CD4-positive, alpha-beta memory T cell (primary cell): ENCODE measurements at regions not wholly inside any gene's neighbourhood (a gene's known extent, or its start where the extent isn't known, plus 50 kb on each side); places are given as distances from the start of the nearest gene placed in this dataset.

Source experiments
- CTCF ChIA-PET: fragments of 350-600 bp; sonication (Branson Sonifier 250); formaldehyde crosslinking; loops from one replicate; lab custom pipeline; 2021; ENCODE audit warnings: inconsistent platforms; ENCODE audit not compliant: partially characterized antibody; lab: Charles Lee
- POLR2A ChIA-PET: fragments of 350-600 bp; sonication (Branson Sonifier 250); formaldehyde crosslinking; loops from one replicate; lab custom pipeline; 2021; ENCODE audit not compliant: partially characterized antibody; lab: Charles Lee
- DNase-seq, 5 donors: peaks; one replicate each; pipeline versions ENCODE4 v3.0.0 to v3.0.0-alpha.2; 2020 to 2022; ENCODE audit warnings: mixed read lengths in 1 of 5
- H3K27ac ChIP-seq: one replicate; pipeline ENCODE4 v1.7.0; 2013; ENCODE audit warnings: low read depth, low read length
- H3K27me3 ChIP-seq: 2 replicates; pipeline ENCODE4 v1.7.0; 2013; ENCODE audit warnings: mild to moderate bottlenecking, low read length, moderate library complexity; ENCODE audit not compliant: insufficient read depth
- H3K36me3 ChIP-seq: 2 replicates; pipeline ENCODE4 v1.7.0; 2013; ENCODE audit warnings: mild to moderate bottlenecking, low read length, moderate library complexity; ENCODE audit not compliant: insufficient read depth
- H3K4me1 ChIP-seq: 2 replicates; pipeline ENCODE4 v1.7.0; 2013; ENCODE audit warnings: mild to moderate bottlenecking, low read length, moderate library complexity; ENCODE audit not compliant: insufficient read depth
- H3K4me3 ChIP-seq, 2 donors: one replicate each; pipeline ENCODE4 v1.7.0; 2013; ENCODE audit warnings: low read length in 2 of 2, mild to moderate bottlenecking in 1 of 2
- H3K9me3 ChIP-seq, 2 donors: one replicate each; pipeline ENCODE4 v1.7.0; 2013; ENCODE audit warnings: low read length in 2 of 2, control low read depth in 1 of 2; ENCODE audit not compliant: control insufficient read depth in 1 of 2
- H3K27ac Mint-ChIP-seq, 7 donors: one replicate each; pipeline ENCODE4 v1.8.0; 2020 to 2021; ENCODE audit warnings: mixed read lengths in 7 of 7, mild to moderate bottlenecking in 6 of 7, inconsistent platforms in 3 of 7, moderate library complexity in 3 of 7
- H3K27me3 Mint-ChIP-seq, 2 donors: one replicate each; pipeline ENCODE4 v1.8.0; 2020 to 2021; ENCODE audit warnings: mixed read lengths in 2 of 2
- H3K36me3 Mint-ChIP-seq, 2 donors: one replicate each; pipeline ENCODE4 v1.8.0; 2020 to 2021; ENCODE audit warnings: mixed read lengths in 2 of 2, inconsistent platforms in 1 of 2, mild to moderate bottlenecking in 1 of 2
- H3K4me1 Mint-ChIP-seq, 4 donors: one replicate each; pipeline ENCODE4 v1.8.0; 2020 to 2021; ENCODE audit warnings: mixed read lengths in 4 of 4, mild to moderate bottlenecking in 1 of 4
- H3K4me3 Mint-ChIP-seq, 8 donors: one replicate each; pipeline ENCODE4 v1.8.0; 2020 to 2021; ENCODE audit warnings: mixed read lengths in 8 of 8, mild to moderate bottlenecking in 7 of 8, moderate library complexity in 6 of 8, inconsistent platforms in 3 of 8
- H3K9me3 Mint-ChIP-seq, 8 donors: one replicate each; pipeline ENCODE4 v1.8.0; 2020 to 2021; ENCODE audit warnings: mixed read lengths in 8 of 8, mild to moderate bottlenecking in 5 of 8, inconsistent platforms in 3 of 8, moderate library complexity in 1 of 8
- intact Hi-C: fragments of 100-400 bp; cut with micrococcal nuclease; formaldehyde crosslinking; loops from one replicate; pipeline ENCODE4 v1.15.1; 2023

DNA sequence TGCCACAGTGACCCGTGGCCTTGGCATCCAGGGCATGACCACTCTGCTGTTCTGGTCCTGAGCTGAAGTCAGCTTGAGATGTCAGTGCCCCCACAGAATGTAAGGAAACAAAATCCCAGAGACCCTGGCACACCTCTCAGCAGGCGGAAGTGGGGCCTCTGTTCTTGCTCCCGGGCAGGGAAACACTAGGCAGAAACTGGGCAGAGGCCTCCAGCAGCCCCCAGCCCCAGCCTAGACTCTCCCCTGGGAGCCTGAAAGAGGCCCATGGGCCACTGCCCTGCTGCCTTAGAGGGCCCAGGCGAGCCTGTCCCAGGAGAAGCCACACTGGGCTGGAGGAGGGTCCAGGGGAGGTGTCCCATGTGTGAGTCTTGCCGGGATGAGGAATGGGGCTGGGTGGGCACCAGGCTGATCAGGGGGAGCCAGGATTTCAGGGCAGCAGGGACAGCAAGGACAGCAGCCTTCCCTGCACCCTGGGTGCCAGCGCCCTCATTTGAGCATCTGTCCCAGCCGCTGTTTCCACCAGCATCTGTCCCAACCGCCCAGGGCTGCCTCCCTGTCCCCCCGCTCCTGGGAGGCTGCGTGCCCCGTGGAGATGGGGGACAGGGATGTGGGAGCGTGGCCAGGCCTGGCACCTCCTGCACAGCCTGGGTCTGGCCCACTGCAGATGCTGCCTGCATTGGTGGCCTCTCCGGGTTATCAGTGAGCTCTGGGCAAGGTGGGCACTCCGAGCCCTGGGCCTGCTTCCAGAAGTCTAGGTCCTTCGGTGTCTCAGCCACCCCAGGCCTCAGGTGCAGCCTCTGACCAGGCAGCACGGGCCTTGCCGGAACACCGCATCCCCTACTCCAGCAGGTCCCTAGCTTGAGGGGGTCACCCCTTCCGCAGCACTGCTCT lies 1072.4 kb downstream of the BRD1 start:
- no peaks in the 10 kb centered on the region for H3K9me3 Mint-ChIP-seq
- H3K36me3 Mint-ChIP-seq = no peaks in the 10 kb centered on the region
- H3K4me3 ChIP-seq = no peak overlapping the region

DNA sequence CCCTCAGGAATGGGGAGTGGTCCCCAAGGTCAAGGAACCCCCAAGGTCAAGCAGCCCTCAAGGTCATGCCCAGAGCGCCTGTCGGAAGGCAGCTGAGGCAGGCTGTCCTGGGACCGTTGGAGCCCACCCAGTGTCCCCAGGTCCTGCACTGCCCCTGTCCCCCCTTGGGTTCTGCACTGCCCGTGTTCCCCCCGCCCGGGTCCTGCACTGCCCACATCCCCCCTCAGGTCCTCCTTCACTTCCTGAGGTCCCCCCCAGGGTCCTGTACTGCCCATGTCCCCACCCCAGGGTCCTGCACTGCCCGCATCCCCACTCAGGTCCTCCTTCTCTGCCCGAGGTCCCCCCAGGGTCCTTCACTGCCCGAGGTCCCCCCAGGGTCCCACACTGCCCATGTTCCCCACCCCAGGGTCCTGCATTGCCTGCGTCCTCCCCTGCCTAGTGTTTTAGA lies 1073.0 kb downstream of the BRD1 start:
- Mint-ChIP-seq H3K4me1 (no peaks in the 10 kb centered on the region), H3K27me3 (peaks cover 1 to 2% of the 10 kb centered on the region in 2 donors), H3K9me3 (no peaks in the 10 kb centered on the region), H3K4me3 (no peak overlapping the region), H3K27ac (no peak overlapping the region), H3K36me3 (no peaks in the 10 kb centered on the region)
- H3K27ac ChIP-seq = no peak overlapping the region
- H3K27me3 ChIP-seq = no peaks in the 10 kb centered on the region
- no peaks in the 10 kb centered on the region for H3K36me3 ChIP-seq
- ChIA-PET POLR2A (no interaction called here), CTCF (no interaction called here)
- H3K4me1 ChIP-seq = no peaks in the 10 kb centered on the region
- intact Hi-C loops = no loop called here
- H3K9me3 ChIP-seq = no peaks in the 10 kb centered on the region
- no peak for DNase-seq
- H3K4me3 ChIP-seq = no peak overlapping the region

More for the DNA sequence above, 1072.4 kb downstream of the BRD1 start:
- Histone ChIP-seq H3K36me3 (no peaks in the 10 kb centered on the region), H3K27me3 (no peaks in the 10 kb centered on the region), H3K27ac (no peak overlapping the region), H3K4me1 (no peaks in the 10 kb centered on the region), H3K9me3 (no peaks in the 10 kb centered on the region)
- intact Hi-C loops = no loop called here
- no peak overlapping the region for H3K27ac Mint-ChIP-seq
- no peak overlapping the region for H3K4me3 Mint-ChIP-seq
- no peaks in the 10 kb centered on the region for H3K4me1 Mint-ChIP-seq
- DNase-seq = no peak
- ChIA-PET CTCF (no interaction called here), POLR2A (no interaction called here)
- peaks cover 1 to 2% of the 10 kb centered on the region in 2 donors for H3K27me3 Mint-ChIP-seq

GRCh38 chr22:48753752-48754517 lies 1073.7 kb downstream of the BRD1 start:
- Mint-ChIP-seq H3K4me1 (no peaks in the 10 kb centered on the region), H3K27me3 (peaks cover 0 to 1% of the 10 kb centered on the region in 2 donors), H3K27ac (no peak overlapping the region), H3K36me3 (no peaks in the 10 kb centered on the region), H3K9me3 (no peaks in the 10 kb centered on the region), H3K4me3 (no peak overlapping the region)
- H3K9me3 ChIP-seq = no peaks in the 10 kb centered on the region
- no peaks in the 10 kb centered on the region for H3K4me1 ChIP-seq
- no peaks in the 10 kb centered on the region for H3K36me3 ChIP-seq
- ChIA-PET CTCF (no interaction called here), POLR2A (no interaction called here)
- no peaks in the 10 kb centered on the region for H3K27me3 ChIP-seq
- H3K4me3 ChIP-seq = no peak overlapping the region
- no peak overlapping the region for H3K27ac ChIP-seq
- no peak for DNase-seq
- intact Hi-C loops = no loop called here

DNA sequence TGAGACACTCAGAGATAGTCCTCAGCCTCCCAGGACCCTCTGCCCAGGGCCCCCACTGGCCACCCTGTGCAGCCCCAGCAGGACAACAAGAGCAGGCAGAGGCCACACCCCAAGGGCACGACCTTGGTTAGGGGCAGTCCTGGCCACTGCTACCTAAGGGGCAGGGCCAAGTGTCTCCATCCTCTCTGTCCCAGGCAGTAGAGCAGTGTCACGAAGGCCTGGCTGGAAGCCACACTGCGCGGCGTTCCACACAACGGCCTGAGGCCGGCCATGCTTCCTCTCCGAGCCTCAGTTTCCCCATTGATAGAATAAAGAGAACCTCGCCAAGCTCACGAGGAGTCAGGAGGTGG lies 1074.3 kb downstream of the BRD1 start:
- intact Hi-C loops = no loop called here
- Histone ChIP-seq H3K9me3 (no peaks in the 10 kb centered on the region), H3K4me3 (no peak overlapping the region), H3K36me3 (no peaks in the 10 kb centered on the region), H3K27ac (no peak overlapping the region), H3K27me3 (no peaks in the 10 kb centered on the region), H3K4me1 (no peaks in the 10 kb centered on the region)
- H3K36me3 Mint-ChIP-seq = no peaks in the 10 kb centered on the region
- no peaks in the 10 kb centered on the region for H3K9me3 Mint-ChIP-seq
- no peaks in the 10 kb centered on the region for H3K4me1 Mint-ChIP-seq
- no peak overlapping the region for H3K4me3 Mint-ChIP-seq
- POLR2A ChIA-PET = no interaction called here
- DNase-seq = no peak
- no peak overlapping the region for H3K27ac Mint-ChIP-seq
- H3K27me3 Mint-ChIP-seq = peaks cover 0 to 1% of the 10 kb centered on the region in 2 donors
- CTCF ChIA-PET = no interaction called here

GRCh38 chr22:48752451-48753380 lies 1075.0 kb downstream of the BRD1 start:
- no peaks in the 10 kb centered on the region for H3K9me3 ChIP-seq
- intact Hi-C loops = no loop called here
- Mint-ChIP-seq H3K27me3 (no peaks in the 10 kb centered on the region), H3K36me3 (no peaks in the 10 kb centered on the region), H3K4me3 (no peak overlapping the region), H3K9me3 (no peaks in the 10 kb centered on the region), H3K27ac (no peak overlapping the region), H3K4me1 (no peaks in the 10 kb centered on the region)
- DNase-seq = no peak
- ChIA-PET CTCF (no interaction called here), POLR2A (no interaction called here)
- H3K36me3 ChIP-seq = no peaks in the 10 kb centered on the region
- H3K4me1 ChIP-seq = no peaks in the 10 kb centered on the region
- H3K4me3 ChIP-seq = no peak overlapping the region
- H3K27ac ChIP-seq = no peak overlapping the region
- no peaks in the 10 kb centered on the region for H3K27me3 ChIP-seq

GRCh38 chr22:48751539-48752437 lies 1075.9 kb downstream of the BRD1 start:
- Mint-ChIP-seq H3K27me3 (no peaks in the 10 kb centered on the region), H3K9me3 (no peaks in the 10 kb centered on the region), H3K27ac (no peak overlapping the region), H3K36me3 (no peaks in the 10 kb centered on the region), H3K4me1 (no peaks in the 10 kb centered on the region), H3K4me3 (no peak overlapping the region)
- Histone ChIP-seq H3K27me3 (no peaks in the 10 kb centered on the region), H3K4me3 (no peak overlapping the region), H3K4me1 (no peaks in the 10 kb centered on the region), H3K27ac (no peak overlapping the region), H3K36me3 (no peaks in the 10 kb centered on the region), H3K9me3 (no peaks in the 10 kb centered on the region)
- intact Hi-C loops = no loop called here
- no peak for DNase-seq
- POLR2A ChIA-PET = no interaction called here
- CTCF ChIA-PET = no interaction called here
